GM23248 (cell line): ENCODE measurements at regions not wholly inside any gene's neighbourhood (a gene's known extent, or its start where the extent isn't known, plus 50 kb on each side); places are given as distances from the start of the nearest gene placed in this dataset.

Source experiments
- EZH2 ChIP-seq: fragments of 200-600 bp; sonication (generic); IDR thresholded peaks from 2 replicates; pipeline ENCODE4 v1.6.1; 2018; ENCODE audit warnings: antibody characterized with exemption, mild to moderate bottlenecking; ENCODE audit not compliant: insufficient read depth, poor library complexity, severe bottlenecking
- EZH2phosphoT487 ChIP-seq: fragments of 200-600 bp; sonication (generic); IDR thresholded peaks from 2 replicates; pipeline ENCODE4 v1.6.1; 2018; ENCODE audit warnings: antibody characterized with exemption, moderate library complexity, mild to moderate bottlenecking, low read depth; ENCODE audit not compliant: insufficient read depth

GRCh38 chr11:122304306-122304705 lies 188.3 kb upstream of the BLID start:
- TF ChIP-seq EZH2phosphoT487 (no peak), EZH2 (no peak)
